GM10266 (cell line): ENCODE measurements at regions not wholly inside any gene's neighbourhood (a gene's known extent, or its start where the extent isn't known, plus 50 kb on each side); places are given as distances from the start of the nearest gene placed in this dataset.

Experiments used
- DNase-seq: peaks from one replicate; pipeline ENCODE4 v3.0.0; 2012; ENCODE audit errors: extremely low spot score
- CTCF ChIP-seq: IDR thresholded peaks from 2 replicates; pipeline ENCODE4 v1.5.1; 2012; ENCODE audit warnings: mild to moderate bottlenecking, low read depth; ENCODE audit not compliant: control insufficient read depth, insufficient read depth; ENCODE audit errors: missing control alignments

DNA sequence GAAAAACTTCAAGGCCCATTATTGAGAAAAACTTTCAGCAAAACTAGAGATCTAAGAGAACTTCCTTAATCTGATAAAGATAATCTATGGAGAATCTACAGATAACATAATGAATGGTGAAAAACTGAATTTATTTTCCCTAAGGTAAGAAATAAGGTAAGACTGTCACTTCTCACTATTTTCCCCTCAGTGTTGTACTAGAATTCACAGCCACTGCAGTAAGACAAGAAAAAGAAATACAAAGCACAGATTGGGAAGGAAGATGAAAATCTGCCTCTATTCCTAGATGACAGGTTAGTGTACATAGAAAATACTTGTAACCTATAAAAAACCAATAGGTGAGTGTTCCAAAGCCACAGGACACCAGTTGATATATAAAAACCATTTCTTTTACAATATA, 220.7 kb upstream of the SHH start:
- DNase-seq = no peak
- TF ChIP-seq CTCF = no peak

GRCh38 chr7:156031679-156032478, 219.6 kb upstream of the SHH start:
- TF ChIP-seq CTCF = no peak

GRCh38 chr7:156029460-156030007, 217.3 kb upstream of the SHH start:
- no peak for DNase-seq
- TF ChIP-seq CTCF = no peak

More at GRCh38 chr7:156031679-156032478, 219.6 kb upstream of the SHH start:
- DNase-seq = no peak

DNA sequence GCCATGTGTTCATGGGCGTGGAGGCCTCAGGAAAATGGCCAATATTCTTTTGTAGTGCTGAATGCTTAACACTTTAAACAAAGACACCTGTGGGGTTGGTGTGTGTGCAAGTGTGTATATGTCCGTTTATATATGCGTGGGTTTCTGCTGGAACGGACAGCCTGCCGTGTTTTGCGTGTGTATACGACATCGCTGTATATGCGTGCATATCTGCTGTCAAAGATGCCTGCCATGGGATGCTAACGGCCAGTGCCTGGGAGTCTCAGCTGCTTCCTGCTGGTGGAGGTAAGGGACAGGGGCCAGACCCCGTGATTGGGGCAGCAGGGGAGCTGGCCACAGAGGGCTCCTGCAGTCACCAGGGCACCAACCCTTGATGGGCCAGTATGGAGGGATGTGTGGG, 216.3 kb upstream of the SHH start:
- DNase-seq = no peak
- TF ChIP-seq CTCF = no peak

GRCh38 chr7:156027821-156028220, 215.6 kb upstream of the SHH start:
- TF ChIP-seq CTCF = no peak
- no peak for DNase-seq

- DNase-seq = no peak
- no peak for TF ChIP-seq CTCF
Observed at GRCh38 chr7:156026603-156027002, 214.3 kb upstream of the SHH start.

GRCh38 chr7:156026076-156026600, 213.9 kb upstream of the SHH start:
- no peak for TF ChIP-seq CTCF
- DNase-seq = no peak
